GM12878 (cell line): ENCODE measurements at regions not wholly inside any gene's neighbourhood (a gene's known extent, or its start where the extent isn't known, plus 50 kb on each side); places are given as distances from the start of the nearest gene placed in this dataset.

Experiments
- ATAC-seq: fragments of 200-7000 bp; cut with Tn5 transposase; 3 replicates; pipeline ENCODE4 v1.9.1; 2020; ENCODE audit warnings: mild to moderate bottlenecking, moderate library complexity
- BruUV-seq: library from RNA; stranded (reverse); fragments of 400-500 nt; replicated peaks from 2 replicates; lab custom pipeline; 2021; lab: Mats Ljungman, UMichigan
- CTCF ChIA-PET: fragments of 300-600 bp; sonication (Branson Sonifier 250); formaldehyde crosslinking; extraction: SDS; loops from one replicate; lab custom pipeline; 2021; ENCODE audit warnings: inconsistent platforms; lab: Yijun Ruan, JAX
- POLR2A ChIA-PET: fragments of 350-600 bp; formaldehyde crosslinking; extraction: SDS; loops from one replicate; lab custom pipeline; 2021; ENCODE audit warnings: inconsistent platforms; lab: Charles Lee
- RAD21 ChIA-PET: fragments of 300-600 bp; sonication (Branson Sonifier 250); formaldehyde crosslinking; loops from one replicate; lab custom pipeline; 2023; ENCODE audit warnings: antibody characterized with exemption; ENCODE audit not compliant: unreplicated experiment; lab: Charles Lee
- SMC1A ChIA-PET: fragments of 300-600 bp; sonication (Branson Sonifier 250); formaldehyde crosslinking; loops from one replicate; lab custom pipeline; 2023; ENCODE audit not compliant: unreplicated experiment, uncharacterized antibody; lab: Charles Lee
- DNase-seq: peaks from one replicate; pipeline ENCODE4 v3.0.0-alpha.2; 2011; ENCODE audit warnings: low read depth, low spot score
- FAIRE-seq: peaks from 3 replicates; lab custom pipeline; 2011; peaks lifted over from hg19 to GRCh38; lab: Jason Lieb, UNC
- H2AFZ ChIP-seq: 2 replicates; pipeline ENCODE4 v1.6.0; 2011; ENCODE audit warnings: low read depth, low read length, control low read depth; ENCODE audit not compliant: control insufficient read depth
- H3K27ac ChIP-seq: 2 replicates; pipeline ENCODE4 v1.5.1; 2011; ENCODE audit warnings: control low read depth; ENCODE audit not compliant: control insufficient read depth, insufficient read depth
- H3K27me3 ChIP-seq, 2 experiments: replicated peaks in 1 of 2; 2 replicates each; pipeline versions ENCODE4 v1.6.0 to v1.6.1; 2011; ENCODE audit warnings: low read length in 1 of 2; ENCODE audit not compliant: control insufficient read depth in 2 of 2, insufficient read depth in 2 of 2
- H3K36me3 ChIP-seq, 2 experiments: 2 replicates each; pipeline ENCODE4 v1.5.1; 2011; ENCODE audit warnings: low read length in 1 of 2; ENCODE audit not compliant: control insufficient read depth in 2 of 2, insufficient read depth in 2 of 2
- H3K4me1 ChIP-seq: 2 replicates; pipeline ENCODE4 v1.6.1; 2011; ENCODE audit warnings: mild to moderate bottlenecking, low read length, moderate library complexity, mixed read lengths; ENCODE audit not compliant: control insufficient read depth, insufficient read depth
- H3K4me2 ChIP-seq: 2 replicates; pipeline ENCODE4 v1.6.0; 2011; ENCODE audit warnings: control low read depth; ENCODE audit not compliant: control insufficient read depth, insufficient read depth
- H3K4me3 ChIP-seq: fragments of 200-600 bp; sonication (generic); 2 replicates; pipeline ENCODE4 v1.5.1; 2016
- H3K79me2 ChIP-seq: 2 replicates; pipeline ENCODE4 v1.6.0; 2011; ENCODE audit warnings: low read length; ENCODE audit not compliant: control insufficient read depth, insufficient read depth
- H3K9ac ChIP-seq: 2 replicates; pipeline ENCODE4 v1.8.0; 2011; ENCODE audit warnings: low read length, control low read depth, mixed read lengths; ENCODE audit not compliant: control insufficient read depth, insufficient read depth
- H3K9me3 ChIP-seq: replicated peaks from 3 replicates; pipeline ENCODE4 v1.5.1; 2011; ENCODE audit warnings: mild to moderate bottlenecking, low read length; ENCODE audit not compliant: control insufficient read depth, insufficient read depth
- H4K20me1 ChIP-seq: 2 replicates; pipeline ENCODE4 v1.6.0; 2011; ENCODE audit not compliant: control insufficient read depth, insufficient read depth
- BMI1 ChIP-seq: fragments of 450-650 bp; IDR thresholded peaks from 2 replicates; pipeline ENCODE4 v1.6.1; 2016; ENCODE audit warnings: mild to moderate bottlenecking, moderate library complexity, borderline replicate concordance
- WGBS: methylation state at CpG from one replicate; pipeline ENCODE4 v1.1.6; 2016; ENCODE audit warnings: low lambda C conversion rate; ENCODE audit not compliant: insufficient replicate concordance, insufficient coverage; ENCODE audit errors: missing lambda C conversion rate; 5-methylcytosine and 5-hydroxymethylcytosine counted together
- in situ Hi-C: fragments of 300-500 bp; cut with MboI; formaldehyde crosslinking; loops from 9 replicates; pipeline ENCODE4 v1.14.3; 2018; ENCODE audit warnings: mixed read lengths
- intact Hi-C: fragments of 100-400 bp; cut with micrococcal nuclease; formaldehyde crosslinking; loops from one replicate; pipeline ENCODE4 v1.14.2; 2022; ENCODE audit not compliant: unreplicated experiment
- TF ChIP-seq, protein P1 (sequence below): fragments of 450-650 bp; IDR thresholded peaks from 2 replicates; pipeline ENCODE4 v1.6.1; 2017; ENCODE audit warnings: borderline replicate concordance
- TF ChIP-seq, protein P2 (sequence below): IDR thresholded peaks from 2 replicates; pipeline ENCODE4 v1.6.1; 2012; ENCODE audit warnings: improper control_type of control experiment, low read depth, low read length; ENCODE audit not compliant: insufficient replicate concordance
- TF ChIP-seq, protein P3 (sequence below): fragments of 450-650 bp; IDR thresholded peaks from 2 replicates; pipeline ENCODE4 v1.6.1; 2017; ENCODE audit warnings: low read depth, mild to moderate bottlenecking, moderate library complexity
- TF ChIP-seq, protein P4 (sequence below): IDR thresholded peaks from 2 replicates; pipeline ENCODE4 v1.6.1; 2012; ENCODE audit warnings: mild to moderate bottlenecking, low read depth, low read length

DNA sequence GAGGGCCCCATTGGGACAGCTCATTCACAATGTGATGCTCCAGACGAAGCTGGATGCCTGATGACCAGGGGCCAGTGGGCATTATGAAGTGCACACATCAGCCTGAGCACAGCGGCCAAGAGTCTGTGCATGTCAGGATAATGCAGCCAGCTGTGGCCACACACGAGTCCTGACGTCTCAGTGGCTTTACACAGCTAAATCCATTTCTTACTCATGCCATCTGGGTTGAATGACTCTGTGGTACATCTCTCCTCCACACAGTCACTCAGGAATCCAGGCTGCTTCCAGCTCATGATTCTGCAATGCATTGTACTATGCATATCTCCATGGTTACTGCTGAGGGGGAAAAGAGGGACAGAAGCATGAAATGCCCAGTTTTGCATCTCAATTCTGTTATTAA is 123.6 kb downstream of the PRLHR start:
- H3K4me2 ChIP-seq: no peak overlapping the region
- H3K4me1 ChIP-seq: no peaks in the 10 kb centered on the region
- TF ChIP-seq, protein P1, sequence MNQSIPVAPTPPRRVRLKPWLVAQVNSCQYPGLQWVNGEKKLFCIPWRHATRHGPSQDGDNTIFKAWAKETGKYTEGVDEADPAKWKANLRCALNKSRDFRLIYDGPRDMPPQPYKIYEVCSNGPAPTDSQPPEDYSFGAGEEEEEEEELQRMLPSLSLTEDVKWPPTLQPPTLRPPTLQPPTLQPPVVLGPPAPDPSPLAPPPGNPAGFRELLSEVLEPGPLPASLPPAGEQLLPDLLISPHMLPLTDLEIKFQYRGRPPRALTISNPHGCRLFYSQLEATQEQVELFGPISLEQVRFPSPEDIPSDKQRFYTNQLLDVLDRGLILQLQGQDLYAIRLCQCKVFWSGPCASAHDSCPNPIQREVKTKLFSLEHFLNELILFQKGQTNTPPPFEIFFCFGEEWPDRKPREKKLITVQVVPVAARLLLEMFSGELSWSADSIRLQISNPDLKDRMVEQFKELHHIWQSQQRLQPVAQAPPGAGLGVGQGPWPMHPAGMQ: no peak
- TF ChIP-seq, protein P2, sequence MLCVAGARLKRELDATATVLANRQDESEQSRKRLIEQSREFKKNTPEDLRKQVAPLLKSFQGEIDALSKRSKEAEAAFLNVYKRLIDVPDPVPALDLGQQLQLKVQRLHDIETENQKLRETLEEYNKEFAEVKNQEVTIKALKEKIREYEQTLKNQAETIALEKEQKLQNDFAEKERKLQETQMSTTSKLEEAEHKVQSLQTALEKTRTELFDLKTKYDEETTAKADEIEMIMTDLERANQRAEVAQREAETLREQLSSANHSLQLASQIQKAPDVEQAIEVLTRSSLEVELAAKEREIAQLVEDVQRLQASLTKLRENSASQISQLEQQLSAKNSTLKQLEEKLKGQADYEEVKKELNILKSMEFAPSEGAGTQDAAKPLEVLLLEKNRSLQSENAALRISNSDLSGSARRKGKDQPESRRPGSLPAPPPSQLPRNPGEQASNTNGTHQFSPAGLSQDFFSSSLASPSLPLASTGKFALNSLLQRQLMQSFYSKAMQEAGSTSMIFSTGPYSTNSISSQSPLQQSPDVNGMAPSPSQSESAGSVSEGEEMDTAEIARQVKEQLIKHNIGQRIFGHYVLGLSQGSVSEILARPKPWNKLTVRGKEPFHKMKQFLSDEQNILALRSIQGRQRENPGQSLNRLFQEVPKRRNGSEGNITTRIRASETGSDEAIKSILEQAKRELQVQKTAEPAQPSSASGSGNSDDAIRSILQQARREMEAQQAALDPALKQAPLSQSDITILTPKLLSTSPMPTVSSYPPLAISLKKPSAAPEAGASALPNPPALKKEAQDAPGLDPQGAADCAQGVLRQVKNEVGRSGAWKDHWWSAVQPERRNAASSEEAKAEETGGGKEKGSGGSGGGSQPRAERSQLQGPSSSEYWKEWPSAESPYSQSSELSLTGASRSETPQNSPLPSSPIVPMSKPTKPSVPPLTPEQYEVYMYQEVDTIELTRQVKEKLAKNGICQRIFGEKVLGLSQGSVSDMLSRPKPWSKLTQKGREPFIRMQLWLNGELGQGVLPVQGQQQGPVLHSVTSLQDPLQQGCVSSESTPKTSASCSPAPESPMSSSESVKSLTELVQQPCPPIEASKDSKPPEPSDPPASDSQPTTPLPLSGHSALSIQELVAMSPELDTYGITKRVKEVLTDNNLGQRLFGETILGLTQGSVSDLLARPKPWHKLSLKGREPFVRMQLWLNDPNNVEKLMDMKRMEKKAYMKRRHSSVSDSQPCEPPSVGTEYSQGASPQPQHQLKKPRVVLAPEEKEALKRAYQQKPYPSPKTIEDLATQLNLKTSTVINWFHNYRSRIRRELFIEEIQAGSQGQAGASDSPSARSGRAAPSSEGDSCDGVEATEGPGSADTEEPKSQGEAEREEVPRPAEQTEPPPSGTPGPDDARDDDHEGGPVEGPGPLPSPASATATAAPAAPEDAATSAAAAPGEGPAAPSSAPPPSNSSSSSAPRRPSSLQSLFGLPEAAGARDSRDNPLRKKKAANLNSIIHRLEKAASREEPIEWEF: no peak
- TF ChIP-seq, protein P3, sequence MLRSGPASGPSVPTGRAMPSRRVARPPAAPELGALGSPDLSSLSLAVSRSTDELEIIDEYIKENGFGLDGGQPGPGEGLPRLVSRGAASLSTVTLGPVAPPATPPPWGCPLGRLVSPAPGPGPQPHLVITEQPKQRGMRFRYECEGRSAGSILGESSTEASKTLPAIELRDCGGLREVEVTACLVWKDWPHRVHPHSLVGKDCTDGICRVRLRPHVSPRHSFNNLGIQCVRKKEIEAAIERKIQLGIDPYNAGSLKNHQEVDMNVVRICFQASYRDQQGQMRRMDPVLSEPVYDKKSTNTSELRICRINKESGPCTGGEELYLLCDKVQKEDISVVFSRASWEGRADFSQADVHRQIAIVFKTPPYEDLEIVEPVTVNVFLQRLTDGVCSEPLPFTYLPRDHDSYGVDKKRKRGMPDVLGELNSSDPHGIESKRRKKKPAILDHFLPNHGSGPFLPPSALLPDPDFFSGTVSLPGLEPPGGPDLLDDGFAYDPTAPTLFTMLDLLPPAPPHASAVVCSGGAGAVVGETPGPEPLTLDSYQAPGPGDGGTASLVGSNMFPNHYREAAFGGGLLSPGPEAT: no peak
- TF ChIP-seq, protein P4, sequence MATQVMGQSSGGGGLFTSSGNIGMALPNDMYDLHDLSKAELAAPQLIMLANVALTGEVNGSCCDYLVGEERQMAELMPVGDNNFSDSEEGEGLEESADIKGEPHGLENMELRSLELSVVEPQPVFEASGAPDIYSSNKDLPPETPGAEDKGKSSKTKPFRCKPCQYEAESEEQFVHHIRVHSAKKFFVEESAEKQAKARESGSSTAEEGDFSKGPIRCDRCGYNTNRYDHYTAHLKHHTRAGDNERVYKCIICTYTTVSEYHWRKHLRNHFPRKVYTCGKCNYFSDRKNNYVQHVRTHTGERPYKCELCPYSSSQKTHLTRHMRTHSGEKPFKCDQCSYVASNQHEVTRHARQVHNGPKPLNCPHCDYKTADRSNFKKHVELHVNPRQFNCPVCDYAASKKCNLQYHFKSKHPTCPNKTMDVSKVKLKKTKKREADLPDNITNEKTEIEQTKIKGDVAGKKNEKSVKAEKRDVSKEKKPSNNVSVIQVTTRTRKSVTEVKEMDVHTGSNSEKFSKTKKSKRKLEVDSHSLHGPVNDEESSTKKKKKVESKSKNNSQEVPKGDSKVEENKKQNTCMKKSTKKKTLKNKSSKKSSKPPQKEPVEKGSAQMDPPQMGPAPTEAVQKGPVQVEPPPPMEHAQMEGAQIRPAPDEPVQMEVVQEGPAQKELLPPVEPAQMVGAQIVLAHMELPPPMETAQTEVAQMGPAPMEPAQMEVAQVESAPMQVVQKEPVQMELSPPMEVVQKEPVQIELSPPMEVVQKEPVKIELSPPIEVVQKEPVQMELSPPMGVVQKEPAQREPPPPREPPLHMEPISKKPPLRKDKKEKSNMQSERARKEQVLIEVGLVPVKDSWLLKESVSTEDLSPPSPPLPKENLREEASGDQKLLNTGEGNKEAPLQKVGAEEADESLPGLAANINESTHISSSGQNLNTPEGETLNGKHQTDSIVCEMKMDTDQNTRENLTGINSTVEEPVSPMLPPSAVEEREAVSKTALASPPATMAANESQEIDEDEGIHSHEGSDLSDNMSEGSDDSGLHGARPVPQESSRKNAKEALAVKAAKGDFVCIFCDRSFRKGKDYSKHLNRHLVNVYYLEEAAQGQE: no peak
- TF ChIP-seq BMI1: no peak
- RAD21 ChIA-PET: no interaction called here
- ATAC-seq (no peak), FAIRE-seq (no peak), DNase-seq (no peak)
- H3K79me2 ChIP-seq: no peaks in the 10 kb centered on the region
- in situ Hi-C loops: no loop called here
- no peaks in the 10 kb centered on the region for H4K20me1 ChIP-seq
- no peak overlapping the region for H3K4me3 ChIP-seq
- SMC1A ChIA-PET: interaction anchor here (1.1 kb wide), 1 partner anchor 13 kb away, joined by 3 read pairs; no protein-coding TSS in a partner anchor
- no TSS peak for BruUV-seq
- H2AFZ ChIP-seq: no peak overlapping the region
- WGBS: 12% methylated on average over 4 of the region's 4 CpGs
- H3K9me3 ChIP-seq: no peaks in the 10 kb centered on the region
- intact Hi-C loops: no loop called here
- H3K27me3 ChIP-seq: peaks cover 0 to 2% of the 10 kb centered on the region in 2 experiments; a peak in 1 of 4 replicates
- CTCF ChIA-PET: interaction anchor here (1.0 to 3.5 kb wide), 2 partner anchors 12 to 977 kb away, joined by 3 to 19 read pairs; no protein-coding TSS in a partner anchor
- POLR2A ChIA-PET: no interaction called here
- H3K27ac ChIP-seq: no peak overlapping the region
- no peaks in the 10 kb centered on the region for H3K36me3 ChIP-seq
- no peak overlapping the region for H3K9ac ChIP-seq
